ENCODE measurements at regions not wholly inside any gene's neighbourhood (a gene's known extent, or its start where the extent isn't known, plus 50 kb on each side); places are given as distances from the start of the nearest gene placed in this dataset.
A peak's percentile ranks its signal among the peaks of the same experiment; 100 is the strongest.

DNA sequence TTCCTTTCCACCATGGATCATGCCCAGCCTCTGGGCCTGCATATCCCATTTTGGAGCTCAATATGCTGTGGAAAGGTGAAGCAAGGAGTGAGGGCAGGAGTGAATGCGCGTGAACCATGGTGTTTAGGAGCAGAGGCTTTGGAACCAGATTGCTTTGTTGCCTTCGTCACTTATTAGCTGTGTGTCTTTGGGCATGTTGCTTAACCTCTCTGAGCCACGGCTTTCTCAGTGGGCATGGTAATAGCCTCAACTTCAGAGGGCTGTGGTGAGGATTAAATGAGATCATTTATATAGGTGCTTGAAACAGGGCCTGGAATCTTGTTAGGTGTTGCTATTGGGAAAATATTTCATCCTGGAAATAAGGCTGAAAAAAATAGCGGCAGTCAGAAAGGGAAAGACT, 129.7 kb downstream of the WNT7A start:
- H3K9ac ChIP-seq (ENCODE audit: low read length) = no peak overlapping the region
- no peak overlapping the region for H2AK5ac ChIP-seq (ENCODE audit: low read length)
- H3K4me1 ChIP-seq (ENCODE audit: control insufficient read depth in 1 of 2, insufficient read depth in 2 of 2, low read length in 2 of 2) = no peaks in the 10 kb centered on the region
- no peaks in the 10 kb centered on the region for H3K27me3 ChIP-seq (ENCODE audit: insufficient read depth, low read length)
- H3K36me3 ChIP-seq (ENCODE audit: control insufficient read depth in 1 of 2, insufficient read depth in 2 of 2, low read length in 2 of 2) = no peaks in the 10 kb centered on the region
- no peak overlapping the region for H2AFZ ChIP-seq (ENCODE audit: insufficient read depth, low read length, poor library complexity)
- H4K8ac ChIP-seq (ENCODE audit: low read depth, low read length) = no peak overlapping the region
- no peak overlapping the region for H3K14ac ChIP-seq (ENCODE audit: low read length)
- WGBS (ENCODE audit: extremely low coverage, insufficient coverage, insufficient read length) = no CpG with 5 or more reads among the region's 5 CpGs
- H3K18ac ChIP-seq (ENCODE audit: low read length) = no peak overlapping the region
- no peak overlapping the region for H3K4me2 ChIP-seq (ENCODE audit: low read length)
- H3K4me3 ChIP-seq (ENCODE audit: low read depth, low read length) = no peak overlapping the region
- H3K79me1 ChIP-seq (ENCODE audit: low read length) = no peaks in the 10 kb centered on the region
- H3K79me2 ChIP-seq (ENCODE audit: control insufficient read depth, insufficient read depth, low read length, poor library complexity) = no peaks in the 10 kb centered on the region
- H3K23ac ChIP-seq (ENCODE audit: low read length) = no peak overlapping the region
- DNase-seq = peak; percentile 27 to 44
- no peak overlapping the region for H2BK5ac ChIP-seq (ENCODE audit: low read depth, low read length, poor library complexity)
- H3K27ac ChIP-seq (ENCODE audit: low read depth, low read length) = no peak overlapping the region
- peaks cover 3% of the 10 kb centered on the region for H3K9me3 ChIP-seq (ENCODE audit: insufficient read depth, low read depth, low read length)
- no peak overlapping the region for H2BK120ac ChIP-seq (ENCODE audit: insufficient read depth, low read length, poor library complexity)
- no peak overlapping the region for H3K4ac ChIP-seq (ENCODE audit: low read depth, low read length)
- no peak overlapping the region for H2BK12ac ChIP-seq (ENCODE audit: low read length)
- no peak overlapping the region for H4K12ac ChIP-seq (ENCODE audit: low read depth, low read length)
- H4K91ac ChIP-seq (ENCODE audit: low read depth, low read length) = no peak overlapping the region

- Histone ChIP-seq H4K91ac (ENCODE audit: low read depth, low read length) (no peak overlapping the region), H3K4me1 (ENCODE audit: control insufficient read depth in 1 of 2, insufficient read depth in 2 of 2, low read length in 2 of 2) (no peaks in the 10 kb centered on the region), H2AFZ (ENCODE audit: insufficient read depth, low read length, poor library complexity) (no peak overlapping the region), H3K23ac (ENCODE audit: low read length) (no peak overlapping the region), H3K79me1 (ENCODE audit: low read length) (no peaks in the 10 kb centered on the region), H3K9ac (ENCODE audit: low read length) (no peak overlapping the region), H3K4me2 (ENCODE audit: low read length) (no peak overlapping the region), H2AK5ac (ENCODE audit: low read length) (no peak overlapping the region), H3K27me3 (ENCODE audit: insufficient read depth, low read length) (no peaks in the 10 kb centered on the region), H4K8ac (ENCODE audit: low read depth, low read length) (no peak overlapping the region), H3K27ac (ENCODE audit: low read depth, low read length) (no peak overlapping the region), H3K9me3 (ENCODE audit: insufficient read depth, low read depth, low read length) (peaks cover 5% of the 10 kb centered on the region), H3K14ac (ENCODE audit: low read length) (no peak overlapping the region), H4K12ac (ENCODE audit: low read depth, low read length) (no peak overlapping the region), H3K4ac (ENCODE audit: low read depth, low read length) (no peak overlapping the region), H2BK5ac (ENCODE audit: low read depth, low read length, poor library complexity) (no peak overlapping the region), H3K79me2 (ENCODE audit: control insufficient read depth, insufficient read depth, low read length, poor library complexity) (no peaks in the 10 kb centered on the region), H3K4me3 (ENCODE audit: low read depth, low read length) (no peak overlapping the region), H3K36me3 (ENCODE audit: control insufficient read depth in 1 of 2, insufficient read depth in 2 of 2, low read length in 2 of 2) (no peaks in the 10 kb centered on the region), H2BK120ac (ENCODE audit: insufficient read depth, low read length, poor library complexity) (no peak overlapping the region), H2BK12ac (ENCODE audit: low read length) (no peak overlapping the region), H3K18ac (ENCODE audit: low read length) (no peak overlapping the region)
- 100% methylated on average over 1 of the region's 14 CpGs for WGBS (ENCODE audit: extremely low coverage, insufficient coverage, insufficient read length)
- DNase-seq = peak; percentile 76 to 92
Measured at GRCh38 chr3:13749063-13749764, 130.7 kb downstream of the WNT7A start.

GRCh38 chr3:13748276-13748879, 131.5 kb downstream of the WNT7A start:
- WGBS (ENCODE audit: extremely low coverage, insufficient coverage, insufficient read length) = no CpG with 5 or more reads among the region's 17 CpGs
- H2BK120ac ChIP-seq (ENCODE audit: insufficient read depth, low read length, poor library complexity) = no peak overlapping the region
- peaks cover 8% of the 10 kb centered on the region for H3K9me3 ChIP-seq (ENCODE audit: insufficient read depth, low read depth, low read length)
- H3K4me2 ChIP-seq (ENCODE audit: low read length) = no peak overlapping the region
- H3K36me3 ChIP-seq (ENCODE audit: control insufficient read depth in 1 of 2, insufficient read depth in 2 of 2, low read length in 2 of 2) = no peaks in the 10 kb centered on the region
- no peak overlapping the region for H2BK5ac ChIP-seq (ENCODE audit: low read depth, low read length, poor library complexity)
- no peak overlapping the region for H2AFZ ChIP-seq (ENCODE audit: insufficient read depth, low read length, poor library complexity)
- H2BK12ac ChIP-seq (ENCODE audit: low read length) = no peak overlapping the region
- no peak overlapping the region for H3K4me3 ChIP-seq (ENCODE audit: low read depth, low read length)
- H3K23ac ChIP-seq (ENCODE audit: low read length) = no peak overlapping the region
- no peaks in the 10 kb centered on the region for H3K4me1 ChIP-seq (ENCODE audit: control insufficient read depth in 1 of 2, insufficient read depth in 2 of 2, low read length in 2 of 2)
- H3K14ac ChIP-seq (ENCODE audit: low read length) = no peak overlapping the region
- no peaks in the 10 kb centered on the region for H3K79me1 ChIP-seq (ENCODE audit: low read length)
- no peak overlapping the region for H3K27ac ChIP-seq (ENCODE audit: low read depth, low read length)
- no peak overlapping the region for H3K18ac ChIP-seq (ENCODE audit: low read length)
- no peak overlapping the region for H3K4ac ChIP-seq (ENCODE audit: low read depth, low read length)
- H3K79me2 ChIP-seq (ENCODE audit: control insufficient read depth, insufficient read depth, low read length, poor library complexity) = no peaks in the 10 kb centered on the region
- no peak overlapping the region for H4K12ac ChIP-seq (ENCODE audit: low read depth, low read length)
- H3K27me3 ChIP-seq (ENCODE audit: insufficient read depth, low read length) = no peaks in the 10 kb centered on the region
- DNase-seq = peak; percentile 56 to 57
- H4K91ac ChIP-seq (ENCODE audit: low read depth, low read length) = no peak overlapping the region
- no peak overlapping the region for H2AK5ac ChIP-seq (ENCODE audit: low read length)
- no peak overlapping the region for H3K9ac ChIP-seq (ENCODE audit: low read length)
- no peak overlapping the region for H4K8ac ChIP-seq (ENCODE audit: low read depth, low read length)

DNA sequence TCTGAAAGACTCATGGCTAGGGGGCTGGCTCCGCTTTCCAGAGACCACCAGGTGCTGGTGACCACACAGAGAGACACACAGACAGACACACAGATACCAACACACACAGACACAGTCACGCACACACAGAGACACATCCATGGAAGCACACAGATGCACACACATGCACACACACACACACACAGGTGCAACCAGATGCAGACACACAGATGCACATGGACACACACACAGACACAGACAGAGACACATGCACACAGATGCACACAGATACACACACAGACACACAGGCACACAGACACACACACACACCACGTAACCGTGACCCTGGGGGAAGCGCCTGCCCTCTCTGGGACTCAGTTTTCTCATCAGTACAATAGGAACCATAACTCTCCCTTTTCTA, 132.2 kb downstream of the WNT7A start:
- Histone ChIP-seq H3K27me3 (ENCODE audit: insufficient read depth, low read length) (no peaks in the 10 kb centered on the region), H3K18ac (ENCODE audit: low read length) (no peak overlapping the region), H3K9ac (ENCODE audit: low read length) (no peak overlapping the region), H2BK5ac (ENCODE audit: low read depth, low read length, poor library complexity) (no peak overlapping the region), H3K79me2 (ENCODE audit: control insufficient read depth, insufficient read depth, low read length, poor library complexity) (no peaks in the 10 kb centered on the region), H3K14ac (ENCODE audit: low read length) (no peak overlapping the region), H3K27ac (ENCODE audit: low read depth, low read length) (no peak overlapping the region), H3K23ac (ENCODE audit: low read length) (peak overlapping the region; percentile 64), H2BK120ac (ENCODE audit: insufficient read depth, low read length, poor library complexity) (no peak overlapping the region), H2AFZ (ENCODE audit: insufficient read depth, low read length, poor library complexity) (no peak overlapping the region), H3K4me2 (ENCODE audit: low read length) (no peak overlapping the region), H3K9me3 (ENCODE audit: insufficient read depth, low read depth, low read length) (peaks cover 11% of the 10 kb centered on the region), H3K36me3 (ENCODE audit: control insufficient read depth in 1 of 2, insufficient read depth in 2 of 2, low read length in 2 of 2) (no peaks in the 10 kb centered on the region), H4K91ac (ENCODE audit: low read depth, low read length) (no peak overlapping the region), H2AK5ac (ENCODE audit: low read length) (no peak overlapping the region), H3K4ac (ENCODE audit: low read depth, low read length) (no peak overlapping the region), H3K79me1 (ENCODE audit: low read length) (no peaks in the 10 kb centered on the region), H2BK12ac (ENCODE audit: low read length) (no peak overlapping the region), H4K8ac (ENCODE audit: low read depth, low read length) (no peak overlapping the region), H4K12ac (ENCODE audit: low read depth, low read length) (no peak overlapping the region), H3K4me1 (ENCODE audit: control insufficient read depth in 1 of 2, insufficient read depth in 2 of 2, low read length in 2 of 2) (no peaks in the 10 kb centered on the region), H3K4me3 (ENCODE audit: low read depth, low read length) (peak overlapping the region; percentile 8)
- WGBS (ENCODE audit: extremely low coverage, insufficient coverage, insufficient read length) = no CpG with 5 or more reads among the region's 5 CpGs
- no peak for DNase-seq
